OCI-LY7 (cell line): ENCODE measurements at regions not wholly inside any gene's neighbourhood (a gene's known extent, or its start where the extent isn't known, plus 50 kb on each side); places are given as distances from the start of the nearest gene placed in this dataset.
"Not testable (repeated sequence)": the region's sequence is repeated elsewhere in the genome, so short reads cannot be mapped to it uniquely, and the experiment has no call there.

Experiments
- BruUV-seq: library from RNA; stranded (reverse); fragments of 400-500 nt; replicated peaks from 2 replicates; lab custom pipeline; 2021; lab: Mats Ljungman, UMichigan
- CTCF ChIA-PET: fragments of 300-600 bp; sonication (Branson Sonifier 250); formaldehyde crosslinking; loops from one replicate; lab custom pipeline; 2022; ENCODE audit warnings: antibody characterized with exemption; ENCODE audit not compliant: unreplicated experiment; lab: Charles Lee
- POLR2A ChIA-PET: fragments of 300-600 bp; sonication (Branson Sonifier 250); formaldehyde crosslinking; loops from one replicate; lab custom pipeline; 2022; ENCODE audit warnings: antibody characterized with exemption; lab: Charles Lee
- DNase-seq: peaks from one replicate; pipeline ENCODE4 v3.0.0-alpha.2; 2015; ENCODE audit warnings: low spot score
- H2AFZ ChIP-seq: fragments of 200-600 bp; sonication (generic), shearing (Covaris generic); 2 replicates; pipeline ENCODE4 v1.6.1; 2014; ENCODE audit warnings: mild to moderate bottlenecking, antibody characterized with exemption, low read length, moderate library complexity
- H3K27ac ChIP-seq: fragments of 200-600 bp; sonication (generic); 2 replicates; pipeline ENCODE4 v1.5.1; 2014; ENCODE audit warnings: mixed run types, low read depth, mild to moderate bottlenecking, moderate library complexity, low read length, inconsistent platforms; ENCODE audit not compliant: poor library complexity, severe bottlenecking
- H3K36me3 ChIP-seq: fragments of 200-600 bp; sonication (generic); 2 replicates; pipeline ENCODE4 v1.6.1; 2014; ENCODE audit warnings: mild to moderate bottlenecking, antibody characterized with exemption, low read length, moderate library complexity, mixed read lengths; ENCODE audit not compliant: insufficient read depth
- H3K4me1 ChIP-seq: fragments of 200-600 bp; sonication (generic); 2 replicates; pipeline ENCODE4 v1.5.1; 2014; ENCODE audit warnings: mild to moderate bottlenecking, low read length; ENCODE audit not compliant: insufficient read depth, poor library complexity, severe bottlenecking
- H3K4me2 ChIP-seq: fragments of 200-600 bp; sonication (generic); 2 replicates; pipeline ENCODE4 v1.6.1; 2014; ENCODE audit warnings: mild to moderate bottlenecking, low read length
- H3K4me3 ChIP-seq: fragments of 200-600 bp; sonication (generic); 2 replicates; pipeline ENCODE4 v1.5.1; 2014; ENCODE audit warnings: mild to moderate bottlenecking, low read depth, low read length; ENCODE audit not compliant: poor library complexity, severe bottlenecking
- H3K79me2 ChIP-seq: fragments of 200-600 bp; sonication (generic); 2 replicates; pipeline ENCODE4 v1.6.1; 2016; ENCODE audit warnings: low read depth, mild to moderate bottlenecking, low read length, moderate library complexity, mixed read lengths; ENCODE audit not compliant: insufficient read depth
- H3K9me2 ChIP-seq: fragments of 200-600 bp; sonication (generic); 2 replicates; pipeline ENCODE4 v1.6.1; 2016; ENCODE audit warnings: mild to moderate bottlenecking, low read length, mixed read lengths; ENCODE audit not compliant: insufficient read depth
- H3K9me3 ChIP-seq: fragments of 200-600 bp; sonication (generic); 2 replicates; pipeline ENCODE4 v1.6.1; 2014; ENCODE audit warnings: mild to moderate bottlenecking, mixed run types, low read length, mixed read lengths
- H4K20me1 ChIP-seq: fragments of 200-600 bp; sonication (generic); 2 replicates; pipeline ENCODE4 v1.6.1; 2014; ENCODE audit warnings: mild to moderate bottlenecking, antibody characterized with exemption, low read length, moderate library complexity, mixed read lengths; ENCODE audit not compliant: insufficient read depth
- CTCF ChIP-seq: fragments of 200-600 bp; sonication (generic); conservative IDR thresholded peaks from 2 replicates; pipeline ENCODE4 v1.5.1; 2014; ENCODE audit warnings: mild to moderate bottlenecking, antibody characterized with exemption, low read length, moderate library complexity, mixed read lengths
- EZH2phosphoT487 ChIP-seq: fragments of 200-600 bp; sonication (generic); IDR thresholded peaks from 2 replicates; pipeline ENCODE4 v1.6.1; 2018; ENCODE audit warnings: low read depth, borderline replicate concordance, mild to moderate bottlenecking, mixed run types, antibody characterized with exemption, low read length, moderate library complexity, mixed read lengths
- intact Hi-C: fragments of 100-400 bp; cut with micrococcal nuclease; formaldehyde crosslinking; loops from one replicate; pipeline ENCODE4 v1.10.0; 2022; ENCODE audit not compliant: unreplicated experiment

- ChIA-PET CTCF (no interaction called here), POLR2A (no interaction called here)
- H3K9me3 ChIP-seq: no peaks in the 10 kb centered on the region
- DNase-seq: no peak
- no peak for TF ChIP-seq CTCF
- TF ChIP-seq EZH2phosphoT487: no peak
- intact Hi-C loops: no loop called here
- BruUV-seq: no TSS peak
- H3K9me2 ChIP-seq: no peaks in the 10 kb centered on the region
- H3K36me3 ChIP-seq: no peaks in the 10 kb centered on the region; the same call in 1 of the 2 replicates
- H3K79me2 ChIP-seq: no peaks in the 10 kb centered on the region
- no peaks in the 10 kb centered on the region for H3K4me1 ChIP-seq
- no peak overlapping the region for H3K4me3 ChIP-seq
- no peaks in the 10 kb centered on the region for H4K20me1 ChIP-seq
- H3K27ac ChIP-seq: no peak overlapping the region
- H2AFZ ChIP-seq: no peak overlapping the region
- H3K4me2 ChIP-seq: no peak overlapping the region
Observed at GRCh38 chr7:112547916-112548315, 67.1 kb downstream of the LSMEM1 start.

- Histone ChIP-seq H3K27ac (no peak overlapping the region), H3K4me1 (no peaks in the 10 kb centered on the region), H3K9me2 (no peaks in the 10 kb centered on the region), H3K79me2 (no peaks in the 10 kb centered on the region), H3K9me3 (no peaks in the 10 kb centered on the region), H3K36me3 (no peaks in the 10 kb centered on the region; the same call in 1 of the 2 replicates), H4K20me1 (no peaks in the 10 kb centered on the region), H3K4me2 (no peak overlapping the region), H3K4me3 (no peak overlapping the region), H2AFZ (no peak overlapping the region)
- ChIA-PET CTCF (no interaction called here), POLR2A (no interaction called here)
- peak; percentile 71 for DNase-seq
- intact Hi-C loops: loop anchor here (1.0 to 10.0 kb wide), 5 partner anchors 319 to 1164 kb away; no protein-coding TSS in a partner anchor
- TF ChIP-seq CTCF: peak; percentile 99
- no peak for TF ChIP-seq EZH2phosphoT487
- BruUV-seq: no TSS peak
Observed at GRCh38 chr7:112550468-112551060, 69.8 kb downstream of the LSMEM1 start.

GRCh38 chr7:112551521-112551920, 70.7 kb downstream of the LSMEM1 start:
- H3K36me3 ChIP-seq, H2AFZ ChIP-seq, H4K20me1 ChIP-seq, BruUV-seq, DNase-seq, H3K4me2 ChIP-seq, POLR2A ChIA-PET, H3K9me3 ChIP-seq, H3K79me2 ChIP-seq, H3K4me1 ChIP-seq, H3K27ac ChIP-seq, CTCF ChIA-PET, H3K9me2 ChIP-seq, H3K4me3 ChIP-seq: not testable (repeated sequence)
- intact Hi-C loops: loop anchor here (5.0 to 10.0 kb wide), 2 partner anchors 561 to 1163 kb away; no protein-coding TSS in a partner anchor
